GM19395 (cell line): ENCODE measurements at regions not wholly inside any gene's neighbourhood (a gene's known extent, or its start where the extent isn't known, plus 50 kb on each side); places are given as distances from the start of the nearest gene placed in this dataset.
"Not testable (repeated sequence)": the region's sequence is repeated elsewhere in the genome, so short reads cannot be mapped to it uniquely, and the experiment has no call there.

Source experiments
- ATAC-seq: cut with Tn5 transposase; IDR thresholded peaks from one replicate; pipeline ENCODE4 v1.9.1; 2021; ENCODE audit warnings: mild to moderate bottlenecking, moderate library complexity; ENCODE audit not compliant: unreplicated experiment

DNA sequence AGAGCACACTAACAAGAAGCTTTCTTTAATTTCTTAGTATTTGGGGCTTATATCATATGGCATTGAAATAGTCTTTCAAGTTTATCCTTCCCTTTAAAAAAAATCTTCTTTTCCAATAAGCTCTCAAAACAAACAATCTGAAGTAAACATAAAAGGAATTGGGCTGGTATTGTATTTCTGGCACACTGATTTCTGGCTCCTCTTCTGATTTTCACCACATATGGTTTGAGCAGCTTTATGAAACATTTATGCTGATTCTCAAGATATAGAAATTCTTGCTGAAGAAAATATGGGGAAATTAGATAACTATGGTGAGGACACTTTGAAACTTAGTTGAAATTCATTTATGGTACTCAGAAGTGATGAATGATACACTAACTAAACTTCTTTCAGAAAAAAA lies 467.2 kb downstream of the TFAP2B start:
- ATAC-seq: no peak

- ATAC-seq: no peak
Observed at GRCh38 chr6:51289041-51289440, 470.4 kb downstream of the TFAP2B start.

- no peak for ATAC-seq
Observed at GRCh38 chr6:51292659-51293058, 474.0 kb downstream of the TFAP2B start.

DNA sequence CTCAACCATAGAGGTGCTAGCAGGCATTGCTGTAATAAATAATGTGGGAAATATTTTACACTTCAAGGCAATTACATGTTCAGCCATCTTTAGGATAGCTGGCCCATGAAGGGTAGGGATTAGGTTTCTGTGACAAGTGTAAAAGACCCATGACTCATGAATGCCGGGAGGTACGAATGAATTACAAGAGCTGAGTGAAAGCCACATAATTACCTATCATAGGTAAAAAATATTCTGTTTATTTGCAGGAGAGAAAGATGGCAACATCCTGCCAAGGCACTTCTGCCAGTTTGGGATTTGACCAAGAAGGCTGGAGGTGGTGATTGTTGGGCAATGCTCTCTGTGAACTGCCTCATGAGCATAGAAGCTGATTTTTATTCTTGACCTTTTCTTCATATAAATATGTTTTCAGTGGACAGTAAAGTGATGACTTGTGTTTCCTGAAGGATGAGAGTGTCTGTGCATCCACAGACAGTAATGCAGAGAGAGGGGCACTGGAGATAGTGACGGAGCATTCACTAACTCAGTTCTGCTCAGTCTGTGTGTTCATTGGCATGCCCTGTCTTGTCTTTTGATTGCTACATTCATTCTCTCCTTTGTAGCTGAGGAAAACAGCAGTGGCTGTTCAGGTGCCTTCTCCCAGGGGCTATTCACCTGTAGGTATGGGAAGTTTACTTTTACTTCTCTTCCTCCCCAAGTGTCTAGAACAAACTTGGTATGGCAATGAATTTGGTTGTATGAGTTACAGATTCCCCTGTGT lies 481.1 kb downstream of the TFAP2B start:
- ATAC-seq: no peak

- peak; percentile 45 for ATAC-seq
Observed at GRCh38 chr6:51300510-51300909, 481.8 kb downstream of the TFAP2B start.

GRCh38 chr6:51301962-51302361 lies 483.3 kb downstream of the TFAP2B start:
- ATAC-seq: no peak

- ATAC-seq: no peak
Observed at GRCh38 chr6:51302431-51302830, 483.8 kb downstream of the TFAP2B start.

- no peak for ATAC-seq
Observed at GRCh38 chr6:51303338-51303737, 484.7 kb downstream of the TFAP2B start.

- ATAC-seq: no peak
Observed at GRCh38 chr6:51314965-51315364, 496.3 kb downstream of the TFAP2B start.

DNA sequence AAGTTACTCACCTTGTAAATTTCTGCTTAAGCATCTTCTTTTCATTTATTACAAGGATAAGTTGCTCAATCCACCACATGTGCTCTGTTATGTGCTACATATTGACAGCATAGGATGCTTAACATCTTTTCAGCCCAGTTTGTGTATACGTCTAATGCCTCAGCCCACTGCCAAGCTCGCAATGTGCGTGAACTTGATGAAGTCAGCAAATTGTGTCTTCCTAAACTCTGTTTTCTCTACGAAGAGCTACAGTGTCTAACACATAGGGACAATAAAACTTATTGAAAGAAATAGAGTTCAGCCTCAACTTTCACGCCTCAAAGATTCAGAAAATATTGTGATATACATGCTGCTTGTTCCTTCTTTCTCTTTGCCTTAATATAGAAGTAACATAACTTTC lies 500.0 kb downstream of the TFAP2B start:
- ATAC-seq: no peak

DNA sequence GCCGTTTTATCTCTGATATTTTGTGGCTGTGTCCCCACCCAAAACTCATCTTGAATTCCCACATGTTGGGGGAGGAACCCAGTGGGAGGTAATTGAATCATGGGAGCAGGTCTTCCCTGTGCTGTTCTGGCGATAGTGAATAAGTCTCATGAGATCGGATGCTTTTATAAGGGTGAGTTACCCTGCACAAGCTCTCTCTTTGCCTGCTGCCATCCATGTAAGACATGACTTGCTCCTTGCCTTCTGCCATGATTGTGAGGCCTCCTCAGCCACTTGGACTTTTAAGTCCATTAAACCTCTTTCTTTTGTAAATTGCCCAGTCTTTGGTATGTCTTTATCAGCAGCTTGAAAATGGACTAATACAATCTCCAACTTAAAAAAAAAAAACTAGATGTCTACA lies 502.8 kb downstream of the TFAP2B start:
- not testable (repeated sequence) for ATAC-seq

DNA sequence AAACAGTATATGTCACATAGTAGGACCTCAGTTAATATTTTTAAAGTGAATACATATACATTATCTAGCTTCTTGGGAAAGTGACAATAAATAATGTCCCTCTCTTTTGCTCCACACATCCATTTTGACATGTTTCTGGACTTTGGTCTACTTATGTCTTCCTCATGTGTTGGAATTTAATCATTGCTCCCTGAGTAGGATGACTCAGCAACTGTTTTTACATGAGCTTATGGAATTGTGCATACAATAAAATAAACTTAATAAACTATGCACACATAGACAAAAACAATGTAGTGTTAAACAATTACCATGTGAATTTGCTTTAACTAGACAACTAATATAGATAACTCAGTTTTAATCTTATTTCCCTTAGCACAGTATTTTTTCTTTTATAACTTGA lies 503.8 kb downstream of the TFAP2B start:
- ATAC-seq: no peak

GRCh38 chr6:51323056-51323455 lies 504.4 kb downstream of the TFAP2B start:
- ATAC-seq: no peak

DNA sequence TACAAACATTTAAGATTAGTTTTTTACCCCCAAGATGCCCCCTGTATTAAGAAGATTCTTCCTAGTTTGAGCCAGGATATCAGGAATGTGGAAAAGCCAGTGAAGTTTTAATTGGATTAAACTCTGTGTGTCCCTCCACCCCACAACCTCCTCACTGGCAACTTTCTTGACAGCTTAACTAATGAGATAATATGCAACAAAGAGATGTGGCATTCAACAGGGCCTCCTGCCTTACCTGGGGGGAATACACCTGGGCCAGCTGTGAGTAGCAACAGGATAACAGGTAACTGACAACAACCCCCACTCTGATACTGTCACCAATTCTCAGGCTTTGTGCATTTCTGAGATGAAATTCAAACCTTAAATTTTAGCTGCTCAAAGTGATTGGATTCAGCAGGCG lies 512.3 kb downstream of the TFAP2B start:
- no peak for ATAC-seq

DNA sequence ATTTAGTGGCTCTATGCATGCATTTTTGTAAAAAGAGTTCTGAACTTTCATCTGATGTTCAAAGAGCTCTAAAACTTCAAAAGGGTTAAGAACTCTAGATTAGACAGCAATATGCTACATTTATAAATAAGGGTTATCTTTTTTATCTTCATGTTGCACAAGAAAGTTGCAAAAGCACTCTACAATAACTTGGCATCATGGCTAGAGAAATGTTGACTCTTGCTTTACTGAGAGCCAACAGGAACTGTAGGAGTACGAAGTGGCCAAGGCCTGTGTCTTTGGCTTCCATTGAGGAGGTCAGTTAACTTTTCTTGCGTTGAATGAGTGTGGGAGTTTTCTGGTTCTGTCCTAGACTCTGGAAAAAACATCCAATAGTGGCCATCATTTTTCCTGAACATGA lies 516.9 kb downstream of the TFAP2B start:
- no peak for ATAC-seq

DNA sequence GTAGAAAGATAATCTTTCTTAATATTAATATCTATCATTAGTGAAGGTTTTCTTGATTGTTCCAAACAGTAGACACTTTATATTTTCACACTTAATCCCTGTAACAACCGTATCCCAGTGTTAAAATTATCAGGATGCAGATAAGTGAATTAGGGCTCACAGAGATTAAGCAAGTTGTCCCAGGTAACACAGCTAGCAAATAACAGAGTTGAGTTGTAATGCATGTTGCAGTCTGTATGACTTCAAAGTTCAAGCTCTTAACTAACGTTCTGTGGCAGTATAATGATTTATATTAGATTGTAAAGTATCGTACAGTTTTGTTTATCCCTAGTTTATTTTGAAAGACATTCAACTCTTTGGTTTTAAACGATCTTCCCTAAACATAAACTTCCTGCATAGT lies 517.5 kb downstream of the TFAP2B start:
- ATAC-seq: no peak

DNA sequence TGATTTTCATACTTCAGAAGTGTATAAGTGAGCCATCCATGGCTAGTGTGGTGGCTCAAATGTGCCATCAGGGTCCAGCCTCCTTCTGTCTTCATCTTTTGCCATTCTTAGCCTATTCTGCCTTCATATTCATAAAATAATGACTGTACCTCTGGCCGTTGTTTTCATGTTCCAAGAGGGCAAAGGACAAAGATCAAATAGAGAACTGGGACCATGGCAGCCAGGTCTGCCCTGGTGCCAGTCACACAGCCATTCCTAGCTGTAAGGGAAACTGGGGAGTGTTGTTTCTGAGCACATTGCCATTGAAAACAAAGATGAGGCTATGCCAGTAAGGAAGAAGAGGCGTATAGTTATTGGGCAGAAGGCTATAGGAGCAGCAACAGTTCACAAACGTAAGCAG lies 518.6 kb downstream of the TFAP2B start:
- ATAC-seq: no peak

GRCh38 chr6:51339108-51339507 lies 520.4 kb downstream of the TFAP2B start:
- ATAC-seq: no peak

DNA sequence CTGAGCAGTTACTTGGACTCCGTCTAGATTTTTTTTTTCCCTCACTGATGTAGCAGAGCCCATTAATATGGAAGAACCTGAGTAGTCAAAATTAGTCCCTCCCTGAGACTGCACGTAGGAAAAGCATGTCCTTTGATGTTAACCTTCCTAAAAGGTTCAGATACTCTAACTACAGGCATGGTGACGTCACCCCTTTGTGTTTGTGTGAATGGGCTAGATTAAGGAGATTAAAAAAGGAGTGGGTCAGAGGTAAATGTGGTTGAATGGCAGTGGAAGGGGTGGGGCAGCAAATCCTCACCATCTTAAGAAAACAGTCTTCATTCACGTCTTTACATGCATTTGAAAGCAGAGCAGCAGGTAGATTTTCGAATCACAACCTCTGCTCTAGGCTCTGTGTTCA lies 521.1 kb downstream of the TFAP2B start:
- ATAC-seq: no peak

GRCh38 chr6:51342393-51342792 lies 523.7 kb downstream of the TFAP2B start:
- no peak for ATAC-seq

GRCh38 chr6:51349857-51350256 lies 531.2 kb downstream of the TFAP2B start:
- no peak for ATAC-seq

- ATAC-seq: no peak
Observed at GRCh38 chr6:51350308-51350904, 531.7 kb downstream of the TFAP2B start.

GRCh38 chr6:51352506-51353029 lies 533.9 kb downstream of the TFAP2B start:
- no peak for ATAC-seq
